ENCODE measurements at regions not wholly inside any gene's neighbourhood (a gene's known extent, or its start where the extent isn't known, plus 50 kb on each side); places are given as distances from the start of the nearest gene placed in this dataset.

DNA sequence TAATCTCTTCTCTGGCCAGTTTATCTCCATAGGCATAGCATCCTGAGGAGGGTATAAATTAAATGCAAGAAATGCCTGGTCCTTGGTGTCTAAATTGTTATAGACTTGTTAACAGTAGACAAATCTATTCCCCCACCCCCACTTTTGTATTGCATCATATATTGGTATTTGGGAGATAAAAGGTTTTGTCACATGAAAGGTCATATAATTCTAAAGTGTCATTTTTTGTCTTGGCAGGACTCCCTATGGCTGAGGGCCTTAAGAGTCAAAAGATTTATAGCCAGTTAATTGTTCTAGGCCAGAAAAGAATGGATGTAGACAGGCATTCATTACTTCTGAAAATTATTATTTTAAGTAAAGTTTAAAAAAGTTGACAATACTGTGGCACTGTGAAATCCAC lies 90.3 kb upstream of the MOCS2 start:
- Histone ChIP-seq H3K4me2 (ENCODE audit: low read length) (no peak overlapping the region; the same call in 1 of the 2 replicates), H3K79me2 (ENCODE audit: insufficient read depth, low read depth, low read length) (no peaks in the 10 kb centered on the region), H3K9me2 (ENCODE audit: insufficient read depth, low read length) (no peaks in the 10 kb centered on the region; the same call in 1 of the 2 replicates), H3K9me3 (ENCODE audit: low read length) (no peaks in the 10 kb centered on the region), H3K4me3 (ENCODE audit: low read depth, low read length, poor library complexity, severe bottlenecking) (no peak overlapping the region), H3K36me3 (ENCODE audit: insufficient read depth, low read length) (no peaks in the 10 kb centered on the region), H2AFZ (ENCODE audit: low read length) (peak overlapping the region; percentile 94), H4K20me1 (ENCODE audit: insufficient read depth, low read length) (no peaks in the 10 kb centered on the region), H3K4me1 (ENCODE audit: insufficient read depth, low read length, poor library complexity, severe bottlenecking) (peaks cover 11% of the 10 kb centered on the region), H3K27ac (ENCODE audit: low read depth, low read length, poor library complexity, severe bottlenecking) (no peak overlapping the region)
- ChIA-PET CTCF (ENCODE audit: unreplicated experiment) (no interaction called here), POLR2A (no interaction called here)
- TF ChIP-seq, protein P1, sequence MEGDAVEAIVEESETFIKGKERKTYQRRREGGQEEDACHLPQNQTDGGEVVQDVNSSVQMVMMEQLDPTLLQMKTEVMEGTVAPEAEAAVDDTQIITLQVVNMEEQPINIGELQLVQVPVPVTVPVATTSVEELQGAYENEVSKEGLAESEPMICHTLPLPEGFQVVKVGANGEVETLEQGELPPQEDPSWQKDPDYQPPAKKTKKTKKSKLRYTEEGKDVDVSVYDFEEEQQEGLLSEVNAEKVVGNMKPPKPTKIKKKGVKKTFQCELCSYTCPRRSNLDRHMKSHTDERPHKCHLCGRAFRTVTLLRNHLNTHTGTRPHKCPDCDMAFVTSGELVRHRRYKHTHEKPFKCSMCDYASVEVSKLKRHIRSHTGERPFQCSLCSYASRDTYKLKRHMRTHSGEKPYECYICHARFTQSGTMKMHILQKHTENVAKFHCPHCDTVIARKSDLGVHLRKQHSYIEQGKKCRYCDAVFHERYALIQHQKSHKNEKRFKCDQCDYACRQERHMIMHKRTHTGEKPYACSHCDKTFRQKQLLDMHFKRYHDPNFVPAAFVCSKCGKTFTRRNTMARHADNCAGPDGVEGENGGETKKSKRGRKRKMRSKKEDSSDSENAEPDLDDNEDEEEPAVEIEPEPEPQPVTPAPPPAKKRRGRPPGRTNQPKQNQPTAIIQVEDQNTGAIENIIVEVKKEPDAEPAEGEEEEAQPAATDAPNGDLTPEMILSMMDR (conservative IDR thresholded peaks at IDR 0.05; ENCODE audit: low read length) = no peak
- TF ChIP-seq EZH2phosphoT487 (IDR thresholded peaks at IDR 0.05; ENCODE audit: borderline replicate concordance, low read depth, low read length) = no peak
- no TSS peak for BruUV-seq (replicated peaks)
- intact Hi-C loops (cut with micrococcal nuclease; ENCODE audit: unreplicated experiment) = no loop called here
- DNase-seq (ENCODE audit: low spot score) = no peak

DNA sequence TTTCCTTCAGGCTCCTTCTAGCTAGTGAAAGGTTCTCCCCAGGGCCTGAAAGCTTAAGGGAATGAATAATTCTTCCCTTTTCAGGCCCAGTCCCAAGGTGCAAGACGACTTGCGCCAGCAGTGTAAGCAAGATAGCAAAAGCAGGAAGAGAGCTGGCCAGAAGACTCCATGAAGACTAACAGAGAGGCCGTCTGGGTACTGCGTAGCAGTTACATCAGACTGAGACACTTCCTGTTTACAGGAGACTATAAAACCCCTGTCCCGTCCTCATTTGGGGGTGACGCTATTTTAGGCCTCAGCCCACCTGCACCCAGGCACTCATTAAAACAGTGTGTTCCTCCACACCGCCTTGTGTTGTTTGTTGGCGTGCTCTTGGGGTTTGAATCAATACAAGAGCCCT lies 90.7 kb upstream of the MOCS2 start:
- Histone ChIP-seq H3K36me3 (ENCODE audit: insufficient read depth, low read length) (no peaks in the 10 kb centered on the region), H3K27ac (ENCODE audit: low read depth, low read length, poor library complexity, severe bottlenecking) (no peak overlapping the region), H3K4me2 (ENCODE audit: low read length) (peak overlapping the region; percentile 29), H3K9me3 (ENCODE audit: low read length) (no peaks in the 10 kb centered on the region), H3K4me1 (ENCODE audit: insufficient read depth, low read length, poor library complexity, severe bottlenecking) (peaks cover 11% of the 10 kb centered on the region), H3K4me3 (ENCODE audit: low read depth, low read length, poor library complexity, severe bottlenecking) (peak overlapping the region; percentile 5), H4K20me1 (ENCODE audit: insufficient read depth, low read length) (no peaks in the 10 kb centered on the region), H3K9me2 (ENCODE audit: insufficient read depth, low read length) (no peaks in the 10 kb centered on the region; the same call in 1 of the 2 replicates), H3K79me2 (ENCODE audit: insufficient read depth, low read depth, low read length) (no peaks in the 10 kb centered on the region), H2AFZ (ENCODE audit: low read length) (peak overlapping the region; percentile 94)
- ChIA-PET CTCF (ENCODE audit: unreplicated experiment) (no interaction called here), POLR2A (no interaction called here)
- TF ChIP-seq, protein P1 (conservative IDR thresholded peaks at IDR 0.05; ENCODE audit: low read length) = no peak
- no peak for TF ChIP-seq EZH2phosphoT487 (IDR thresholded peaks at IDR 0.05; ENCODE audit: borderline replicate concordance, low read depth, low read length)
- intact Hi-C loops (cut with micrococcal nuclease; ENCODE audit: unreplicated experiment) = no loop called here
- BruUV-seq (replicated peaks) = no TSS peak
- peak; percentile 44 for DNase-seq (ENCODE audit: low spot score)

DNA sequence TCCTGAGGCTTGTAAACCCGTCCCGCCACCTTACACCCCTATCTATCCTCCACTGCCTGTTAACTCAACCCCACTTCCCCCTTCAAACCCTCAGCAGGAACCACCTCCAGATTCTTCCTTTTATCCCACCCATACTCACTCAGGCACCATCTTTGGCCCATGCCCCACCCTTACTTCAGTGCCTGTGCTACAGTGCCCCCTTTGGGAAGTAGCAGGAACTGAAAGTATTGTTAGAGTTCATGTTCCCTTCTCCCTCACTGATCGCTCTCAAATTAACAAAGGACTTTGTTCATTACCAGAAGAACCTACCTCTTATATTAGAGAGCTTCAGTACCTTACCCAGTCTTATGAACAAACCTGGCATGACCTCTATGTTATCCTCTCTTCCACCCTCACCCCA lies 92.2 kb upstream of the MOCS2 start:
- CTCF ChIA-PET (ENCODE audit: unreplicated experiment) = no interaction called here
- TF ChIP-seq, protein P1 (conservative IDR thresholded peaks at IDR 0.05; ENCODE audit: low read length) = peak; percentile 59
- no peak for TF ChIP-seq EZH2phosphoT487 (IDR thresholded peaks at IDR 0.05; ENCODE audit: borderline replicate concordance, low read depth, low read length)
- H3K4me3 ChIP-seq (ENCODE audit: low read depth, low read length, poor library complexity, severe bottlenecking) = no peak overlapping the region
- H3K9me3 ChIP-seq (ENCODE audit: low read length) = no peaks in the 10 kb centered on the region
- no TSS peak for BruUV-seq (replicated peaks)
- no peaks in the 10 kb centered on the region for H4K20me1 ChIP-seq (ENCODE audit: insufficient read depth, low read length)
- H3K79me2 ChIP-seq (ENCODE audit: insufficient read depth, low read depth, low read length) = no peaks in the 10 kb centered on the region
- peak; percentile 7 for DNase-seq (ENCODE audit: low spot score)
- H3K4me1 ChIP-seq (ENCODE audit: insufficient read depth, low read length, poor library complexity, severe bottlenecking) = peaks cover 11% of the 10 kb centered on the region
- intact Hi-C loops (cut with micrococcal nuclease; ENCODE audit: unreplicated experiment) = no loop called here
- POLR2A ChIA-PET = interaction anchor here (0.7 kb wide), 1 partner anchor 261 kb away, joined by 3 read pairs; no protein-coding TSS in a partner anchor
- H3K4me2 ChIP-seq (ENCODE audit: low read length) = no peak overlapping the region
- no peak overlapping the region for H2AFZ ChIP-seq (ENCODE audit: low read length)
- H3K9me2 ChIP-seq (ENCODE audit: insufficient read depth, low read length) = no peaks in the 10 kb centered on the region; the same call in 1 of the 2 replicates
- H3K36me3 ChIP-seq (ENCODE audit: insufficient read depth, low read length) = no peaks in the 10 kb centered on the region
- no peak overlapping the region for H3K27ac ChIP-seq (ENCODE audit: low read depth, low read length, poor library complexity, severe bottlenecking)

Data from OCI-LY7 (cell line).